Liver (tissue), 8 donors: ENCODE measurements at regions not wholly inside any gene's neighbourhood (a gene's known extent, or its start where the extent isn't known, plus 50 kb on each side); places are given as distances from the start of the nearest gene placed in this dataset.

Experiments used
- DNase-seq: peaks from one replicate; pipeline ENCODE4 v3.0.0-alpha.2; 2017; ENCODE audit warnings: low spot score
- H3K27ac ChIP-seq, 2 donors: one replicate each; pipeline ENCODE4 v1.7.0; 2013; ENCODE audit warnings: inconsistent platforms in 2 of 2, low read length in 2 of 2, control low read depth in 1 of 2, low read depth in 1 of 2, mild to moderate bottlenecking in 1 of 2
- H3K27me3 ChIP-seq, 4 donors: one replicate each; pipeline versions ENCODE4 v1.6.1 to v1.7.0; 2013; ENCODE audit warnings: low read length in 3 of 4, inconsistent platforms in 1 of 4, mild to moderate bottlenecking in 1 of 4, moderate library complexity in 1 of 4; ENCODE audit not compliant: control insufficient read depth in 4 of 4, insufficient read depth in 4 of 4
- H3K36me3 ChIP-seq, 4 donors: one replicate each; pipeline versions ENCODE4 v1.6.1 to v1.7.0; 2013; ENCODE audit warnings: low read length in 3 of 4, mild to moderate bottlenecking in 3 of 4, low read depth in 1 of 4, moderate library complexity in 1 of 4; ENCODE audit not compliant: control insufficient read depth in 4 of 4, insufficient read depth in 3 of 4
- H3K4me1 ChIP-seq, 4 donors: one replicate each; pipeline versions ENCODE4 v1.6.1 to v1.7.0; 2013; ENCODE audit warnings: low read length in 3 of 4, mild to moderate bottlenecking in 3 of 4, moderate library complexity in 1 of 4; ENCODE audit not compliant: control insufficient read depth in 4 of 4, insufficient read depth in 4 of 4
- H3K4me3 ChIP-seq, 3 donors: one replicate each; pipeline versions ENCODE4 v1.6.1 to v1.7.0; 2013; ENCODE audit warnings: low read length in 3 of 3, control low read depth in 1 of 3, low read depth in 1 of 3, mild to moderate bottlenecking in 1 of 3
- H3K9ac ChIP-seq, 2 donors: one replicate each; pipeline ENCODE4 v1.7.0; 2013; ENCODE audit warnings: low read length in 2 of 2, mild to moderate bottlenecking in 2 of 2, moderate library complexity in 2 of 2, control low read depth in 1 of 2, low read depth in 1 of 2
- H3K9me3 ChIP-seq, 4 donors: one replicate each; pipeline versions ENCODE4 v1.6.1 to v1.7.0; 2013; ENCODE audit warnings: low read length in 3 of 4; ENCODE audit not compliant: control insufficient read depth in 4 of 4
- ATF3 ChIP-seq: IDR thresholded peaks from 2 replicates; pipeline ENCODE4 v1.6.1; 2016; ENCODE audit warnings: antibody characterized with exemption
- CTCF ChIP-seq: fragments of 150-350 bp; IDR thresholded peaks from 2 replicates; pipeline ENCODE4 v1.5.1; 2017; ENCODE audit warnings: improper control_type of control experiment, low read depth, low read length; ENCODE audit not compliant: missing input control
- EGR1 ChIP-seq, 2 donors: IDR thresholded peaks; 2 replicates each; pipeline ENCODE4 v1.6.1; 2016 to 2018; ENCODE audit warnings: antibody characterized with exemption in 2 of 2, low read depth in 2 of 2
- FOXA2 ChIP-seq: IDR thresholded peaks from 2 replicates; pipeline ENCODE4 v1.6.1; 2016; ENCODE audit warnings: antibody characterized with exemption
- GABPA ChIP-seq, 2 donors: IDR thresholded peaks in 1 of 2; conservative IDR thresholded peaks in 1 of 2; 2 replicates each; pipeline ENCODE4 v1.6.1; 2016; ENCODE audit warnings: antibody characterized with exemption in 2 of 2, mild to moderate bottlenecking in 1 of 2, moderate library complexity in 1 of 2
- JUND ChIP-seq, 2 donors: IDR thresholded peaks; 2 replicates each; pipeline ENCODE4 v1.6.1; 2016; ENCODE audit warnings: antibody characterized with exemption in 2 of 2
- NR2F2 ChIP-seq: IDR thresholded peaks from 2 replicates; pipeline ENCODE4 v1.6.1; 2016; ENCODE audit warnings: antibody characterized with exemption
- RXRA ChIP-seq, 2 donors: IDR thresholded peaks; 2 replicates each; pipeline ENCODE4 v1.6.1; 2017 to 2018; ENCODE audit warnings: antibody characterized with exemption in 2 of 2, mild to moderate bottlenecking in 1 of 2
- SP1 ChIP-seq: IDR thresholded peaks from 2 replicates; pipeline ENCODE4 v1.6.1; 2018; ENCODE audit warnings: antibody characterized with exemption, mild to moderate bottlenecking
- TAF1 ChIP-seq: conservative IDR thresholded peaks from 2 replicates; pipeline ENCODE4 v1.6.1; 2016; ENCODE audit warnings: antibody characterized with exemption, mild to moderate bottlenecking
- YY1 ChIP-seq: IDR thresholded peaks from 2 replicates; pipeline ENCODE4 v1.6.1; 2016; ENCODE audit warnings: antibody characterized with exemption, mild to moderate bottlenecking
- WGBS: extraction: QIAGEN DNeasy Blood & Tissue Kit; methylation state at CpG from one replicate; pipeline ENCODE4 v1.1.7; 2013; 5-methylcytosine and 5-hydroxymethylcytosine counted together
- TF ChIP-seq, protein P1 (sequence below): IDR thresholded peaks from 2 replicates; pipeline ENCODE4 v1.6.1; 2016; ENCODE audit warnings: antibody characterized with exemption
- donor health status: healthy.
- donor health status: healthy.
- donor health status: healthy.
- donor health status: healthy.
- donor health status: healthy.

- TF ChIP-seq SP1, result no peak
- 84% methylated on average over 8 of the region's 8 CpGs for whole genome bisulfite sequencing
- H3K9me3 ChIP-seq, result peaks cover 2 to 3% (median 2%) of the 10 kb centered on the region in 4 donors
Measured at GRCh38 chr2:11977766-11978524, 231.5 kb downstream of the LPIN1 start.

DNA sequence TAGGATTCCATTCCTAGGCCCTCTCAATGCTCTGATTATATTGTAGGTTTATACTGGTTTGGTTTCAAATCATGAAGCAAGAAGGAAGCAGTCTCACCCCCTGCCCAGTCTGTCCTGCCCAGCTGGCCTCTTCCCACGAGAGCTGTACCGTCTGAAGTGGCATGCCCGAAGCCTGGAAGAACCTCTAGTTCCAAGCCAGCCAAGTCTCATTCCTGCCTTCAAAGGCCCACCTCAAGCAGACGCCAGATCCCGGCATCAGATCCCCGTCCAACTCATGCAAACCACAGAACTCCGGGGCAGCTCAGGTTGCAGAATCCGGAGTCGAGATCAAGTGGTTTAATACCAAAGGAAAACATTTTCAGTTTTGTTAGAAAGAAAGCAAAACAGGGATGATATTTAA is 234.4 kb downstream of the LPIN1 start:
- H3K9me3 ChIP-seq, result no peaks in the 10 kb centered on the region
- H3K4me3 ChIP-seq, result no peak overlapping the region
- H3K36me3 ChIP-seq, result no peaks in the 10 kb centered on the region
- peaks cover 0 to 3% (median 0%) of the 10 kb centered on the region in 4 donors for H3K4me1 ChIP-seq
- 92% methylated on average over 9 of the region's 9 CpGs for WGBS
- H3K9ac ChIP-seq, result no peak overlapping the region
- TF ChIP-seq RXRA (IDR thresholded peaks at IDR 0.05) (no peak), CTCF (no peak), ATF3 (no peak), YY1 (no peak), NR2F2 (no peak), TAF1 (no peak), SP1 (no peak), EGR1 (IDR thresholded peaks at IDR 0.05; ENCODE audit: low read depth in 2 of 2) (no peak)
- TF ChIP-seq, protein P1, sequence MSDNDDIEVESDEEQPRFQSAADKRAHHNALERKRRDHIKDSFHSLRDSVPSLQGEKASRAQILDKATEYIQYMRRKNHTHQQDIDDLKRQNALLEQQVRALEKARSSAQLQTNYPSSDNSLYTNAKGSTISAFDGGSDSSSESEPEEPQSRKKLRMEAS, result no peak
- DNase-seq, result no peak
- H3K27ac ChIP-seq, result no peak overlapping the region
- H3K27me3 ChIP-seq, result no peaks in the 10 kb centered on the region

More at GRCh38 chr2:11977766-11978524, 231.5 kb downstream of the LPIN1 start:
- Histone ChIP-seq H3K27me3 (no peaks in the 10 kb centered on the region), H3K4me3 (no peak overlapping the region), H3K27ac (no peak overlapping the region), H3K36me3 (no peaks in the 10 kb centered on the region), H3K9ac (no peak overlapping the region), H3K4me1 (peaks cover 0 to 3% (median 0%) of the 10 kb centered on the region in 4 donors)
- DNase-seq, result no peak

DNA sequence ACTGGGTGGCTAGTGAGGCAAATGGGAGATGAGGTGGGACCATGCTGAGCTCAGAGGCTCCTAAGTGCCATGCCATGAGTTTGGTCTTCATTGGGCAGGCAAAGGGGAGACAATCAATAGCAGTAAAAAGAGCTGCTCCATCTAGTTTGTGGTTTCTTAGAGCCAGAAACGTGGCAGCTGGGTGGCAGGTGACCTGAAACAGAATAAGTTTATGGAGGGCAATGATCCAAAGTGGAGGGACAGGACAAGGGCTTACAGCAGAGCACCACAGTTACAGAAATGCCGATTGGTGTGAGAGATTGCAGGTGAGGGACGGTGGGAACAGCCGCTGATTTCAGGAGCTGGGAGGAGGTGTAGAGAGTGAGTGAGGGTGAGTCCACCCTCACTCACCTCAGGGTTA is 237.0 kb downstream of the LPIN1 start:
- Histone ChIP-seq H3K9me3 (no peaks in the 10 kb centered on the region), H3K9ac (no peak overlapping the region), H3K4me3 (no peak overlapping the region), H3K36me3 (no peaks in the 10 kb centered on the region), H3K27me3 (no peaks in the 10 kb centered on the region), H3K27ac (no peak overlapping the region), H3K4me1 (peaks cover 0 to 3% (median 0%) of the 10 kb centered on the region in 4 donors)
- 81% methylated on average over 4 of the region's 4 CpGs for WGBS
- DNase-seq, result no peak
- TF ChIP-seq RXRA (IDR thresholded peaks at IDR 0.05) (no peak), JUND (IDR thresholded peaks at IDR 0.05) (no peak), TAF1 (no peak), SP1 (no peak), GABPA (IDR thresholded peaks at IDR 0.05 in 1 of 2, conservative IDR thresholded peaks at IDR 0.05 in 1 of 2) (no peak), ATF3 (no peak), FOXA2 (no peak)
- TF ChIP-seq, protein P1, result no peak
